Activated naive CD4-positive, alpha-beta T cell treated with anti-CD3 and anti-CD28 coated beads, Interleukin-2, amount 10 ng/mL, durations not matched to agents 7 days and 5 days (primary cell): ENCODE measurements at regions not wholly inside any gene's neighbourhood (a gene's known extent, or its start where the extent isn't known, plus 50 kb on each side); places are given as distances from the start of the nearest gene placed in this dataset.

ENCODE experiments used
- CTCF ChIA-PET: fragments of 350-600 bp; sonication (Branson Sonifier 250); formaldehyde crosslinking; loops from one replicate; lab custom pipeline; 2021; ENCODE audit warnings: antibody characterized with exemption; lab: Charles Lee
- DNase-seq: peaks from one replicate; pipeline ENCODE4 v3.0.0-alpha.2; 2020
- H3K27ac Mint-ChIP-seq: one replicate; pipeline ENCODE4 v1.8.0; 2021; ENCODE audit warnings: mild to moderate bottlenecking, moderate library complexity, mixed read lengths
- H3K27me3 Mint-ChIP-seq: one replicate; pipeline ENCODE4 v1.8.0; 2021; ENCODE audit warnings: mild to moderate bottlenecking, mixed read lengths
- H3K36me3 Mint-ChIP-seq: one replicate; pipeline ENCODE4 v1.8.0; 2021; ENCODE audit warnings: mixed read lengths
- H3K4me1 Mint-ChIP-seq: one replicate; pipeline ENCODE4 v1.8.0; 2021; ENCODE audit warnings: mixed read lengths
- H3K4me3 Mint-ChIP-seq: one replicate; pipeline ENCODE4 v1.8.0; 2021; ENCODE audit warnings: mild to moderate bottlenecking, moderate library complexity, mixed read lengths
- H3K9me3 Mint-ChIP-seq: one replicate; pipeline ENCODE4 v1.8.0; 2021; ENCODE audit warnings: mixed read lengths

- no peaks in the 10 kb centered on the region for H3K36me3 Mint-ChIP-seq
- peaks cover 11% of the 10 kb centered on the region for H3K4me1 Mint-ChIP-seq
- DNase-seq = no peak
- CTCF ChIA-PET = no interaction called here
- H3K27ac Mint-ChIP-seq = no peak overlapping the region
- H3K9me3 Mint-ChIP-seq = no peaks in the 10 kb centered on the region
- H3K4me3 Mint-ChIP-seq = no peak overlapping the region
- H3K27me3 Mint-ChIP-seq = no peaks in the 10 kb centered on the region
Observed at GRCh38 chr4:124019749-124020549, 623.4 kb downstream of the SPRY1 start.

DNA sequence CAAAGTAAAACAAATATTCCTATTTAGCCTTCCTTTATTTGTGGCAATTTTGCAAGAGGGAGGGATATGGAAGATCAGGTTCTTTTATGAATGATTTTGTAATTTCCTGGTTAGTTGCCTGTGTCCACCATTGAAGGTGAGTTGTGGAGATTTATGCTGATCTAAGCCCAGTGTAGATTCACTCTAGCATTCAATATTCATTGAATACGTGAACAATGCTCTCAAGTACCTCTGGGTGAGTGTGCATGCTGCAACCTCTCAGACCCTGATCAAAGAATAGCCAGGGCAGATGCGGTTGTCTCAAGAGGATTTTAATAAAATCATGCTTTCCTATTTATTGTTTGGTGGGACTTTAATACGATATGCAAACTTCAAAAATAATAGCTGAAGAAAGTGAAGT is 628.4 kb downstream of the SPRY1 start:
- H3K36me3 Mint-ChIP-seq = no peaks in the 10 kb centered on the region

DNA sequence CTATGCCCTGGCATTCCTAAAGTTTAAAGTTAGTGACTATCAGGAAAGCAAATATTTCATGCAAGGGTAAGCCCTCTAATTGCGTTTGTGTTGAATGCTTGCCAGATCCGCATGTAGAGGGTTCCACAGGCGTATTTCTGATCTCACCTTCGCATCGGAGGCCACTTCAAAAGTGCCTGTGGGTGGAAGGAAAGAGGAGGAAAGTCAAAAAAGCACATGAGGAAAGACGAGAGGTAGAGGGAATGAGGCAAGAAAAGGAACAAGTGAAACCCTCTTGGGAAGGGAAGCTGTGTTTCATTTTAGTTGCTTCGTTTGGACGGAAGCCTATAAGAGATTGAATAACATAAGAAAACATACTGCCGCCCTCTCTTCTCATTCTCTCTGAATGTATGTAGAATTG is 628.8 kb downstream of the SPRY1 start:
- Mint-ChIP-seq H3K36me3 (no peaks in the 10 kb centered on the region), H3K27ac (no peak overlapping the region), H3K9me3 (no peaks in the 10 kb centered on the region), H3K27me3 (no peaks in the 10 kb centered on the region), H3K4me3 (no peak overlapping the region), H3K4me1 (no peaks in the 10 kb centered on the region)
- DNase-seq = no peak
- CTCF ChIA-PET = no interaction called here

More for the DNA sequence above, 628.4 kb downstream of the SPRY1 start:
- no peaks in the 10 kb centered on the region for H3K9me3 Mint-ChIP-seq
- CTCF ChIA-PET = no interaction called here
- H3K4me1 Mint-ChIP-seq = peaks cover under 1% of the 10 kb centered on the region
- H3K27me3 Mint-ChIP-seq = no peaks in the 10 kb centered on the region
- H3K27ac Mint-ChIP-seq = no peak overlapping the region
- H3K4me3 Mint-ChIP-seq = no peak overlapping the region
- no peak for DNase-seq

- Mint-ChIP-seq H3K4me3 (no peak overlapping the region), H3K9me3 (no peaks in the 10 kb centered on the region), H3K4me1 (no peaks in the 10 kb centered on the region), H3K27me3 (no peaks in the 10 kb centered on the region), H3K36me3 (no peaks in the 10 kb centered on the region), H3K27ac (no peak overlapping the region)
- CTCF ChIA-PET = no interaction called here
- DNase-seq = no peak
Observed at GRCh38 chr4:124028182-124028581, 631.6 kb downstream of the SPRY1 start.

DNA sequence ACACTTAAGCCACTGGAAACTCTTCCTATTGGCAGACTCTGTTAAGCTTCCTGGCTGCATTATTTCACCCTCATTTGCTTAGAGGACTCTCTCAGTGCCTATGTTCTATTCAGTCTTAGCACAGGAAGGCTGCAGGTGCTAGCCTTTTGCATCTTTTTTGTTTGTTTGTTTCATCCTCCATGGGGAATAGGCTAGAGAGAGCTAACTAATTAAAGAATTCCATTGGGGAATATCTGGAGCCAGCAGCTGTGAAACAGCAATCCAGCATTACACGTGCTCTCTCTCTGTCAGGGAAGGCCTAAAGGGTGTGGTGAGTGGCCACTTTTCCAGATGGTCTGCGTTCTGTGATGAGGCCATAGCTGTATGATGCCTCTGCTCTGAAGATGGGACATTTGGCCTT is 633.6 kb downstream of the SPRY1 start:
- DNase-seq = no peak
- CTCF ChIA-PET = no interaction called here
- H3K27me3 Mint-ChIP-seq = no peaks in the 10 kb centered on the region
- no peaks in the 10 kb centered on the region for H3K36me3 Mint-ChIP-seq
- no peak overlapping the region for H3K4me3 Mint-ChIP-seq
- H3K27ac Mint-ChIP-seq = no peak overlapping the region
- H3K9me3 Mint-ChIP-seq = no peaks in the 10 kb centered on the region
- H3K4me1 Mint-ChIP-seq = no peaks in the 10 kb centered on the region

DNA sequence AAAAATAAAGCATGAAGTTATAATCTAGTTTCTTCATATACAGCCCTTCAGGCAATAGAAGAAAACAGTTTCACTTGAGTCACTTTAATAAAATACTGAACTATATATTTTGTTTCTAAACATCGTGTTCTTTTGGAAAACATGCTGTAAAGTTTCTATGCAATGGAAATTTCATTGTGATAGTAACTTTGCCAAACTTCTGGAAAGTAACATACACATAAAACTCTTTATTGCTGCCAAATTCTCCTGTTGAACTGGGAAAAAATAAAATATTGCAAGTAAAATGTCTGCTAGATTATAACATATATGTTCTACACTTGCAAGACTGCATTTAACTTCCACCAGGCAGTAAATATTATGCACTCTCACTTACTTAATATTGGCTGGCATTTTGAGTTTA is 635.4 kb downstream of the SPRY1 start:
- Mint-ChIP-seq H3K27ac (no peak overlapping the region), H3K36me3 (no peaks in the 10 kb centered on the region), H3K4me3 (no peak overlapping the region), H3K9me3 (no peaks in the 10 kb centered on the region), H3K4me1 (no peaks in the 10 kb centered on the region), H3K27me3 (no peaks in the 10 kb centered on the region)
- CTCF ChIA-PET = no interaction called here
- DNase-seq = no peak

GRCh38 chr4:124035364-124036041 is 638.9 kb downstream of the SPRY1 start:
- Mint-ChIP-seq H3K36me3 (no peaks in the 10 kb centered on the region), H3K9me3 (no peaks in the 10 kb centered on the region)
- no peak for DNase-seq

DNA sequence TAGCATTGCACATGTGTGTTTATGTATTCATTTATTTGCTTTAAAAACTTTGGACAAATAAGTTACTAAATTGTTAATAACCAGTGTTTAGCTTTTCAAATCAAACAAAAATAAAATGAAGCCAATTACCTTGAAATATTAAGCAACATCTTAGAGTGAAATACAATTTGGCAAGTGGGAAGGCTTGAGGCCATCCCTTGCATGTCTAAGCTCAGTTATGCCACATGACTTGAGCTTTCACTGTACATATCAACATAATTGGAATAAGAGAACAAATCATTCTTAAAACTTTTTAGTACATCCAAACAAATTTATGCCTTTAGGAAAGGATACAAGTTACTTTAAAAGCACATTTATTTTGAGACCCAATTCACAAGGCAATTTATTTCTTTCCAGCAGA is 640.6 kb downstream of the SPRY1 start:
- no peak overlapping the region for H3K4me3 Mint-ChIP-seq
- no peaks in the 10 kb centered on the region for H3K4me1 Mint-ChIP-seq
- no peak for DNase-seq
- H3K27me3 Mint-ChIP-seq = no peaks in the 10 kb centered on the region
- H3K9me3 Mint-ChIP-seq = no peaks in the 10 kb centered on the region
- H3K36me3 Mint-ChIP-seq = no peaks in the 10 kb centered on the region
- CTCF ChIA-PET = no interaction called here
- no peak overlapping the region for H3K27ac Mint-ChIP-seq

More at GRCh38 chr4:124035364-124036041, 638.9 kb downstream of the SPRY1 start:
- Mint-ChIP-seq H3K27ac (no peak overlapping the region), H3K4me3 (no peak overlapping the region), H3K27me3 (no peaks in the 10 kb centered on the region), H3K4me1 (no peaks in the 10 kb centered on the region)
- CTCF ChIA-PET = no interaction called here

- H3K9me3 Mint-ChIP-seq = no peaks in the 10 kb centered on the region
- no peaks in the 10 kb centered on the region for H3K36me3 Mint-ChIP-seq
- no peak overlapping the region for H3K27ac Mint-ChIP-seq
- CTCF ChIA-PET = no interaction called here
- H3K27me3 Mint-ChIP-seq = no peaks in the 10 kb centered on the region
- no peak for DNase-seq
- H3K4me1 Mint-ChIP-seq = no peaks in the 10 kb centered on the region
- H3K4me3 Mint-ChIP-seq = no peak overlapping the region
Observed at GRCh38 chr4:124044330-124044729, 647.7 kb downstream of the SPRY1 start.

DNA sequence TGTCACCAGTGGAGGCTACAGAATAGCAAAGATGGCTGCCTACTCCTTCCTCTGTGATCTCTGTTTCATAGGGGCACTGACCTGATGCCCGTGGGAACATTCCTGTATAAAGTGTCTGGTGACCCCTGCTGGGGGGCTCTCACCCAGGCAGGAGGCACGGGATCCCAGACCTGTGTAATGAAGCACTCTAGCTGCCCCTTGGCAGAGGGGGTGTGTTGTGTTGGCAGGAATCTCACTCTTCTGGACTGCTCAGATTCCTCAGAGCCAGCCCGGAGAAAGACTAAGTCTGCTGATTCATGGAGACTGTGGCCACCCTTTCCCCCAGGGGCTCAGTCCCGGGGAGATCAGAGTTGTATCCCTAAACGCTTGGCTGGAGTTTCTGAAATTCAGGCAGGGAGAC is 648.3 kb downstream of the SPRY1 start:
- Mint-ChIP-seq H3K9me3 (no peaks in the 10 kb centered on the region), H3K27ac (no peak overlapping the region), H3K4me3 (no peak overlapping the region), H3K4me1 (no peaks in the 10 kb centered on the region), H3K27me3 (no peaks in the 10 kb centered on the region), H3K36me3 (no peaks in the 10 kb centered on the region)
- CTCF ChIA-PET = no interaction called here
- no peak for DNase-seq

DNA sequence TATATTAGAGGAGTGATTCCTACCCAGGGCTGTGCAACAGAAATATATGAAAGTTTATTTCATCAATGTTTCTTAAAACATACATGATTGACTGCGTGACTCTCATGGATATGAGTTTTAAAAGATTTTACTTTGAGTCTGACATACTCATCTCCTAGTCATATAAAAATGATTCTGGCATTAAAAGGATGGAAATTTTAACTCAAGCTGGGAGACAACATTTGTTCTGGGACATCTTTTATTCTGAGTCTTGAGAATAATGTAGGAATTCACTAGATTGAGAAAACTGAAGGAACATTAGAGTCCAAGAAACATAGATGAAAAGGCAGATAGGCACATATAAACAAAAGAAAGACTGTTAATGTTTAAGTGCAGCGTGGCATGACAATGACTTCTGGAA is 649.6 kb downstream of the SPRY1 start:
- Mint-ChIP-seq H3K36me3 (no peaks in the 10 kb centered on the region), H3K4me3 (no peak overlapping the region), H3K4me1 (no peaks in the 10 kb centered on the region), H3K27me3 (no peaks in the 10 kb centered on the region), H3K27ac (no peak overlapping the region), H3K9me3 (no peaks in the 10 kb centered on the region)
- CTCF ChIA-PET = no interaction called here
- no peak for DNase-seq

DNA sequence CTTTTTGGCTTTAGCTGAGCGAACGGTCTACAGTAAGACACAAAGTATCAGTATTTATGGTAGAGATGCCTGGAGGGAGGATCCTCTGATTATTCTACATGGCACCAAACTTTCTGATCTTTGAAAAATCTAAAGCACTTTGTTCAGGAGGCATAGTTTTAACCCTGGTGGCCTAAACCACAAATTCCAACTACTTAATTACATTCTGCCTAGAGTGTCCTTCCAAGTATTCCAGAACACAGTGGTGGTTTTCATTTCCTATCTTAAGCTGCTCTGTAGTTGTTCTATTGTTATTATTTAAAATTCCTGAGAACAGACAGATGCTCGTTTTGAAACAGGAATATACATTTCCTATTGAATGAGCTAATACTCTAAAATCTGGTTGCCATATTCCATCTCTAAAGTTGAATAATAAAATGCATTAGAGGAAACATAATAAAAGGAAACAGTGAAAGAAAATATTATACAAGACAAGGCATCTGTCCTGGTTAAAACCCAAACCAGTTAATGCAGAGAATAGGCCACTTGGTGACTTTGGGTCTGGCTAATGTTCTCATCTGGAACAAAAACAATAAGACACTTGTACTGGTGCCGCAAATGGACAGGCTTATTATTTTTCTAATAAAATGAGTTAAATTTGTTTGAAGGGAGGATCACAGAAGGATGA is 657.4 kb downstream of the SPRY1 start:
- DNase-seq = no peak
- H3K27ac Mint-ChIP-seq = no peak overlapping the region
- CTCF ChIA-PET = no interaction called here
- no peaks in the 10 kb centered on the region for H3K27me3 Mint-ChIP-seq
- no peak overlapping the region for H3K4me3 Mint-ChIP-seq
- no peaks in the 10 kb centered on the region for H3K36me3 Mint-ChIP-seq
- H3K4me1 Mint-ChIP-seq = no peaks in the 10 kb centered on the region
- H3K9me3 Mint-ChIP-seq = no peaks in the 10 kb centered on the region

GRCh38 chr4:124055336-124055735 is 657.2 kb downstream of the ANKRD50 start:
- H3K4me1 Mint-ChIP-seq = no peaks in the 10 kb centered on the region
- no peak overlapping the region for H3K4me3 Mint-ChIP-seq
- H3K9me3 Mint-ChIP-seq = no peaks in the 10 kb centered on the region
- H3K27me3 Mint-ChIP-seq = no peaks in the 10 kb centered on the region
- no peak overlapping the region for H3K27ac Mint-ChIP-seq
- DNase-seq = no peak
- no peaks in the 10 kb centered on the region for H3K36me3 Mint-ChIP-seq
- CTCF ChIA-PET = no interaction called here

- Mint-ChIP-seq H3K27ac (no peak overlapping the region), H3K9me3 (no peaks in the 10 kb centered on the region)
- no peak for DNase-seq
Observed at GRCh38 chr4:124055896-124056295, 656.6 kb downstream of the ANKRD50 start.

More at GRCh38 chr4:124055896-124056295, 656.6 kb downstream of the ANKRD50 start:
- Mint-ChIP-seq H3K4me1 (no peaks in the 10 kb centered on the region), H3K27me3 (no peaks in the 10 kb centered on the region), H3K36me3 (no peaks in the 10 kb centered on the region), H3K4me3 (no peak overlapping the region)
- CTCF ChIA-PET = no interaction called here
